B cell (primary cell): ENCODE measurements at regions not wholly inside any gene's neighbourhood (a gene's known extent, or its start where the extent isn't known, plus 50 kb on each side); places are given as distances from the start of the nearest gene placed in this dataset.

Source experiments
- ATAC-seq: fragments of 200-7000 bp; cut with Tn5 transposase; one replicate; pipeline ENCODE4 v1.10.0; 2021; ENCODE audit warnings: low read depth, mild to moderate bottlenecking, moderate number of reproducible peaks, moderate library complexity
- CTCF ChIA-PET: fragments of 350-600 bp; sonication (Branson Sonifier 250); formaldehyde crosslinking; loops from one replicate; lab custom pipeline; 2021; ENCODE audit warnings: antibody characterized with exemption, inconsistent platforms; lab: Charles Lee
- POLR2A ChIA-PET: fragments of 350-600 bp; sonication (Branson Sonifier 250); formaldehyde crosslinking; loops from one replicate; lab custom pipeline; 2021; ENCODE audit warnings: antibody characterized with exemption; lab: Charles Lee
- DNase-seq: peaks from one replicate; pipeline ENCODE4 v3.0.0; 2013
- H2AFZ ChIP-seq: 2 replicates; pipeline ENCODE4 v1.6.1; 2012; ENCODE audit warnings: mild to moderate bottlenecking, low read depth, low read length; ENCODE audit not compliant: insufficient read depth, poor library complexity, severe bottlenecking
- H3K27ac ChIP-seq, 2 donors: 1 replicate in 1 of 2; 2 replicates in 1 of 2; pipeline ENCODE4 v1.5.1; 2012 to 2013; ENCODE audit warnings: low read length in 2 of 2, mild to moderate bottlenecking in 2 of 2, moderate library complexity in 1 of 2
- H3K27me3 ChIP-seq, 4 experiments: fragments of 200-600 bp in 1 of 4; sonication (generic) in 1 of 4; replicated peaks in 1 of 4; 1 replicate in 2 of 4; 2 replicates in 2 of 4; pipeline versions ENCODE4 v1.6.1 to v1.7.0; 2013 to 2016; ENCODE audit warnings: low read length in 3 of 4, mild to moderate bottlenecking in 2 of 4, mixed read lengths in 1 of 4, moderate library complexity in 1 of 4; ENCODE audit not compliant: insufficient read depth in 4 of 4, control insufficient read depth in 3 of 4; ENCODE audit errors: control extremely low read depth in 1 of 4
- H3K36me3 ChIP-seq, 2 experiments: replicated peaks in 1 of 2; 1 replicate in 1 of 2; 2 replicates in 1 of 2; pipeline versions ENCODE4 v1.6.1 to v1.7.1; 2013; ENCODE audit warnings: low read length in 1 of 2; ENCODE audit not compliant: insufficient read depth in 2 of 2, control insufficient read depth in 1 of 2; ENCODE audit errors: control extremely low read depth in 1 of 2, extremely low read depth in 1 of 2
- H3K4me1 ChIP-seq, 2 donors: fragments of 200-600 bp in 1 of 2; sonication (generic) in 1 of 2; 1 replicate in 1 of 2; 2 replicates in 1 of 2; pipeline versions ENCODE4 v1.5.1 to v1.6.1; 2013 to 2017; ENCODE audit warnings: low read length in 2 of 2; ENCODE audit not compliant: control insufficient read depth in 2 of 2, insufficient read depth in 2 of 2
- H3K4me2 ChIP-seq: replicated peaks from 2 replicates; pipeline ENCODE3; 2012; ENCODE audit warnings: mild to moderate bottlenecking, low read depth, low read length; ENCODE audit not compliant: poor library complexity, severe bottlenecking
- H3K4me3 ChIP-seq, 5 experiments: fragments of 200-600 bp in 1 of 5; sonication (generic) in 1 of 5; 1 replicate in 3 of 5; 2 replicates in 2 of 5; pipeline versions ENCODE4 v1.5.1 to v1.7.0; 2011 to 2016; ENCODE audit warnings: low read length in 4 of 5, mild to moderate bottlenecking in 4 of 5, low read depth in 2 of 5, control low read depth in 1 of 5, moderate library complexity in 1 of 5; ENCODE audit not compliant: insufficient read depth in 1 of 5; ENCODE audit errors: control extremely low read depth in 1 of 5, extremely low read depth in 1 of 5
- H3K79me2 ChIP-seq: fragments of 200-600 bp; sonication (generic); one replicate; pipeline ENCODE4 v1.6.0; 2016; ENCODE audit warnings: low read length; ENCODE audit not compliant: control insufficient read depth, insufficient read depth
- H3K9ac ChIP-seq: fragments of 200-600 bp; sonication (generic); 2 replicates; pipeline ENCODE4 v1.6.1; 2017; ENCODE audit warnings: mild to moderate bottlenecking, low read length, moderate library complexity
- H3K9me3 ChIP-seq, 3 donors: one replicate each; pipeline versions ENCODE4 v1.6.1 to v1.7.1; 2013; ENCODE audit warnings: low read length in 2 of 3; ENCODE audit not compliant: control insufficient read depth in 2 of 3, insufficient read depth in 1 of 3; ENCODE audit errors: control extremely low read depth in 1 of 3
- H4K20me1 ChIP-seq: 2 replicates; pipeline ENCODE4 v1.6.0; 2012; ENCODE audit warnings: mild to moderate bottlenecking, low read length; ENCODE audit not compliant: insufficient read depth, control insufficient read depth, poor library complexity, severe bottlenecking
- H3K27ac Mint-ChIP-seq: one replicate; pipeline ENCODE4 v1.8.0; 2021; ENCODE audit warnings: mixed read lengths
- H3K27me3 Mint-ChIP-seq: one replicate; pipeline ENCODE4 v1.8.0; 2021; ENCODE audit warnings: mixed read lengths
- H3K4me1 Mint-ChIP-seq: one replicate; pipeline ENCODE4 v1.8.0; 2021; ENCODE audit warnings: mixed read lengths
- H3K4me3 Mint-ChIP-seq: one replicate; pipeline ENCODE4 v1.8.0; 2021; ENCODE audit warnings: mixed read lengths
- H3K9me3 Mint-ChIP-seq: one replicate; pipeline ENCODE4 v1.8.0; 2022; ENCODE audit warnings: mixed read lengths; ENCODE audit not compliant: insufficient read depth
- CTCF ChIP-seq: fragments of 200-600 bp; IDR thresholded peaks from one replicate; pipeline ENCODE4 v1.8.0; 2022; ENCODE audit warnings: antibody characterized with exemption, mild to moderate bottlenecking
- EZH2 ChIP-seq: IDR thresholded peaks from 2 replicates; pipeline ENCODE4 v1.6.1; 2012; ENCODE audit warnings: borderline replicate concordance, low read depth, mild to moderate bottlenecking, moderate library complexity, low read length; ENCODE audit not compliant: insufficient read depth, poor library complexity, severe bottlenecking
- WGBS: methylation state at CpG from one replicate; pipeline ENCODE4 v1.1.5; 2013; ENCODE audit warnings: missing lambda C conversion rate; ENCODE audit not compliant: insufficient coverage; 5-methylcytosine and 5-hydroxymethylcytosine counted together
- intact Hi-C: fragments of 100-400 bp; cut with micrococcal nuclease; formaldehyde crosslinking; loops from one replicate; pipeline ENCODE4 v1.10.0; 2022

- no peak overlapping the region for H3K9ac ChIP-seq
- Mint-ChIP-seq H3K9me3 (peaks cover 4% of the 10 kb centered on the region), H3K27ac (no peak overlapping the region), H3K4me3 (no peak overlapping the region), H3K27me3 (no peaks in the 10 kb centered on the region), H3K4me1 (no peaks in the 10 kb centered on the region)
- H3K79me2 ChIP-seq = no peaks in the 10 kb centered on the region
- no peaks in the 10 kb centered on the region for H3K27me3 ChIP-seq
- DNase-seq = no peak
- H3K27ac ChIP-seq = no peak overlapping the region
- no peak overlapping the region for H2AFZ ChIP-seq
- ChIA-PET CTCF (no interaction called here), POLR2A (no interaction called here)
- H4K20me1 ChIP-seq = no peaks in the 10 kb centered on the region
- no peak for TF ChIP-seq CTCF
- TF ChIP-seq EZH2 = no peak
- no peaks in the 10 kb centered on the region for H3K36me3 ChIP-seq
- intact Hi-C loops = no loop called here
- 84% methylated on average over 6 of the region's 7 CpGs for WGBS
- no peak overlapping the region for H3K4me3 ChIP-seq
- H3K4me2 ChIP-seq = no peak overlapping the region
- H3K4me1 ChIP-seq = no peaks in the 10 kb centered on the region
- ATAC-seq = no peak
- H3K9me3 ChIP-seq = peaks cover 0 to 2% (median 2%) of the 10 kb centered on the region in 3 donors
Observed at GRCh38 chr2:82780050-82780449, 1679.0 kb downstream of the SUCLG1 start.

GRCh38 chr2:82752396-82752795 is 1706.7 kb downstream of the SUCLG1 start:
- Histone ChIP-seq H3K36me3 (no peaks in the 10 kb centered on the region), H3K4me3 (no peak overlapping the region), H2AFZ (no peak overlapping the region), H4K20me1 (no peaks in the 10 kb centered on the region), H3K79me2 (no peaks in the 10 kb centered on the region), H3K4me2 (no peak overlapping the region), H3K4me1 (no peaks in the 10 kb centered on the region), H3K27ac (no peak overlapping the region), H3K27me3 (no peaks in the 10 kb centered on the region), H3K9ac (no peak overlapping the region), H3K9me3 (peaks cover 0 to 5% (median 2%) of the 10 kb centered on the region in 3 donors)
- ATAC-seq (no peak), DNase-seq (no peak)
- Mint-ChIP-seq H3K27ac (no peak overlapping the region), H3K9me3 (peaks cover 10% of the 10 kb centered on the region), H3K4me3 (no peak overlapping the region), H3K27me3 (no peaks in the 10 kb centered on the region), H3K4me1 (no peaks in the 10 kb centered on the region)
- WGBS = no CpG with 5 or more reads among the region's 2 CpGs
- intact Hi-C loops = no loop called here
- POLR2A ChIA-PET = no interaction called here
- TF ChIP-seq EZH2 = no peak
- no peak for TF ChIP-seq CTCF
- CTCF ChIA-PET = no interaction called here
